Stimulated activated effector memory CD8-positive, alpha-beta T cell treated with anti-CD3 and anti-CD28 coated beads, Interleukin-12 subunit alpha, Interleukin-12 subunit beta, amount 100 ng/mL, for 72 hours (primary cell): ENCODE measurements at regions not wholly inside any gene's neighbourhood (a gene's known extent, or its start where the extent isn't known, plus 50 kb on each side); places are given as distances from the start of the nearest gene placed in this dataset.
A peak's percentile ranks its signal among the peaks of the same experiment; 100 is the strongest.

Source experiments
- ATAC-seq: fragments of 150-1000 bp; cut with Tn5 transposase; 2 replicates; pipeline ENCODE4 v1.10.0; 2021
- DNase-seq, 2 donors: peaks; one replicate each; pipeline ENCODE4 v3.0.0; 2021 to 2022; ENCODE audit warnings: low spot score in 2 of 2
- H3K27ac Mint-ChIP-seq: one replicate; pipeline ENCODE4 v1.8.0; 2022; ENCODE audit warnings: mild to moderate bottlenecking, mixed read lengths
- H3K36me3 Mint-ChIP-seq: one replicate; pipeline ENCODE4 v1.8.0; 2022; ENCODE audit warnings: mild to moderate bottlenecking, mixed read lengths
- H3K4me1 Mint-ChIP-seq: one replicate; pipeline ENCODE4 v1.8.0; 2022; ENCODE audit warnings: mixed read lengths
- H3K4me3 Mint-ChIP-seq: one replicate; pipeline ENCODE4 v1.8.0; 2022; ENCODE audit warnings: mild to moderate bottlenecking, mixed read lengths
- H3K9me3 Mint-ChIP-seq: one replicate; pipeline ENCODE4 v1.8.0; 2022; ENCODE audit warnings: mixed read lengths

GRCh38 chr3:152193673-152194267, 75.0 kb upstream of the MBNL1 start:
- peak; percentile 84 for ATAC-seq

GRCh38 chr3:152195206-152195605, 73.5 kb upstream of the MBNL1 start:
- Mint-ChIP-seq H3K4me3 (peak overlapping the region; percentile 78), H3K27ac (peak overlapping the region; percentile 95), H3K36me3 (peaks cover 22% of the 10 kb centered on the region), H3K9me3 (no peaks in the 10 kb centered on the region), H3K4me1 (peaks cover 85% of the 10 kb centered on the region)
- DNase-seq (no peak), ATAC-seq (no peak)

More at GRCh38 chr3:152193673-152194267, 75.0 kb upstream of the MBNL1 start:
- peak overlapping the region; percentile 78 for H3K4me3 Mint-ChIP-seq
- peaks cover 22% of the 10 kb centered on the region for H3K36me3 Mint-ChIP-seq
- H3K4me1 Mint-ChIP-seq, result peaks cover 82% of the 10 kb centered on the region
- peak in 1 of 2 donors; percentile 67 for DNase-seq
- H3K27ac Mint-ChIP-seq, result peak overlapping the region; percentile 95
- no peaks in the 10 kb centered on the region for H3K9me3 Mint-ChIP-seq

- Mint-ChIP-seq H3K27ac (peak overlapping the region; percentile 95), H3K4me1 (peaks cover 85% of the 10 kb centered on the region), H3K9me3 (no peaks in the 10 kb centered on the region), H3K36me3 (peaks cover 22% of the 10 kb centered on the region), H3K4me3 (peak overlapping the region; percentile 78)
- DNase-seq (no peak), ATAC-seq (no peak)
Measured at GRCh38 chr3:152196782-152197181, 71.9 kb upstream of the MBNL1 start.

- Mint-ChIP-seq H3K9me3 (no peaks in the 10 kb centered on the region), H3K27ac (peak overlapping the region; percentile 95), H3K4me3 (peak overlapping the region; percentile 78), H3K4me1 (peaks cover 80% of the 10 kb centered on the region), H3K36me3 (peaks cover 22% of the 10 kb centered on the region)
- ATAC-seq (peak; percentile 47), DNase-seq (no peak)
Measured at GRCh38 chr3:152197451-152197850, 71.3 kb upstream of the MBNL1 start.

DNA sequence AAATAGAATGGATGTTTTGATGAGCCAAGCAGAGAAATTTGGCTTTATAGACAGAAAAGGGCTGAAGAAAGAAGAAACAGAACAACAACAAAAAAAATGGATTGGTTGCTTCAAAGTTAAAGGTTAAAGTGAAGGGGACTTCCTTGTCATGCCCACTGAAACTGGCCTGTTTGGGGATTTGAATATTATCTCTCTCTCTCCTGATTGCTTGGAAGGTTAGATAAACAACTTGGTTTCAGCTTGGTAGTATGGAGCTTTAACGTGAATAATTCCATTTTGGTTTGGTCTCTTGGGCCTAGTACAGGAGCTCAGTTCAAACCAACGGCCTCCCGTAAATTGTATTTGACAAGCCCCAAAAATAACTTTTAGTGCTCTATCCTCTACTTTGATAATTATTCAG, 70.8 kb upstream of the MBNL1 start:
- peak overlapping the region; percentile 95 for H3K27ac Mint-ChIP-seq
- ATAC-seq (no peak), DNase-seq (no peak)
- H3K4me3 Mint-ChIP-seq, result peak overlapping the region; percentile 78
- no peaks in the 10 kb centered on the region for H3K9me3 Mint-ChIP-seq
- H3K4me1 Mint-ChIP-seq, result peaks cover 78% of the 10 kb centered on the region
- peaks cover 22% of the 10 kb centered on the region for H3K36me3 Mint-ChIP-seq

GRCh38 chr3:152198665-152199064, 70.1 kb upstream of the MBNL1 start:
- H3K36me3 Mint-ChIP-seq, result peaks cover 21% of the 10 kb centered on the region
- peak overlapping the region; percentile 95 for H3K27ac Mint-ChIP-seq
- ATAC-seq (no peak), DNase-seq (no peak)
- H3K4me3 Mint-ChIP-seq, result peak overlapping the region; percentile 78
- no peaks in the 10 kb centered on the region for H3K9me3 Mint-ChIP-seq
- H3K4me1 Mint-ChIP-seq, result peaks cover 75% of the 10 kb centered on the region

- Mint-ChIP-seq H3K4me1 (peaks cover 70% of the 10 kb centered on the region), H3K9me3 (no peaks in the 10 kb centered on the region), H3K36me3 (peaks cover 15% of the 10 kb centered on the region), H3K27ac (peak overlapping the region; percentile 95), H3K4me3 (peak overlapping the region; percentile 78)
- DNase-seq, result no peak
- peak; percentile 44 for ATAC-seq
Measured at GRCh38 chr3:152199102-152199840, 69.5 kb upstream of the MBNL1 start.

GRCh38 chr3:152200476-152201420, 68.0 kb upstream of the MBNL1 start:
- DNase-seq (no peak), ATAC-seq (no peak)
- H3K36me3 Mint-ChIP-seq, result peaks cover 13% of the 10 kb centered on the region
- H3K4me1 Mint-ChIP-seq, result peaks cover 65% of the 10 kb centered on the region
- peak overlapping the region; percentile 78 for H3K4me3 Mint-ChIP-seq
- no peaks in the 10 kb centered on the region for H3K9me3 Mint-ChIP-seq
- H3K27ac Mint-ChIP-seq, result peak overlapping the region; percentile 95

DNA sequence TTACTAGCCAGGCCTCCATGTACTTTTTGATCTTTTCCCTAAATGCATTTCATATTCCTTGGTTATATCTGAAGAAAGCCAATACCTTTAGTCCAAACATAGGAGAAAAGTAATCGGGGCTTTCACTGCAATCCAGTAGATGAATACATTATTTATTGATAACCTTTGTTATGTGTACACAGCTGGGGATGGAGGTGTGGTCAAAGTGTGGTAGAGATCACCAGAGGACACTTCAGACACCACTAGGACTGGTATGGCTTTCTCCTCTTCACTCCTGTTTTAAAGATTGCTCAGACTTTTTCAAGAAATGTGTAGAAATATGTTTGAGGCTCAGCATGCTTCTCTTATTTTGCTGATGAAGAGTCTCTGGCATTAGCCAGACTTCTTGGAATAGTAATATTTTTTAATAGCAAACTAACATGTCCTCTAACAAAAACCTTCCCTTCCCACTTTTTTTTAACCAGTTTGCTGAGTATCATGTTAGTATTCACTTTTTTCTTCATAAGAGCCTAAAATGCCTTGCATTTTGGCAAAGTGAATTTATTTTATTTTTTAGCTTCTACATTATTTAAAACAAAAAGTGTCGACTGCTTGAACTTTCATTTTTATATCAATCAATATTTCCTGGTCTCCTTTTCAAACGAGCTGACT, 65.6 kb upstream of the MBNL1 start:
- DNase-seq (no peak), ATAC-seq (peak; percentile 66)
- Mint-ChIP-seq H3K27ac (peak overlapping the region; percentile 94), H3K4me1 (peaks cover 50% of the 10 kb centered on the region), H3K4me3 (peak overlapping the region; percentile 57), H3K36me3 (no peaks in the 10 kb centered on the region), H3K9me3 (no peaks in the 10 kb centered on the region)

- H3K4me3 Mint-ChIP-seq, result peak overlapping the region; percentile 57
- peak overlapping the region; percentile 94 for H3K27ac Mint-ChIP-seq
- DNase-seq (no peak), ATAC-seq (no peak)
- peaks cover 51% of the 10 kb centered on the region for H3K4me1 Mint-ChIP-seq
- H3K36me3 Mint-ChIP-seq, result no peaks in the 10 kb centered on the region
- H3K9me3 Mint-ChIP-seq, result no peaks in the 10 kb centered on the region
Measured at GRCh38 chr3:152203652-152204051, 65.1 kb upstream of the MBNL1 start.

DNA sequence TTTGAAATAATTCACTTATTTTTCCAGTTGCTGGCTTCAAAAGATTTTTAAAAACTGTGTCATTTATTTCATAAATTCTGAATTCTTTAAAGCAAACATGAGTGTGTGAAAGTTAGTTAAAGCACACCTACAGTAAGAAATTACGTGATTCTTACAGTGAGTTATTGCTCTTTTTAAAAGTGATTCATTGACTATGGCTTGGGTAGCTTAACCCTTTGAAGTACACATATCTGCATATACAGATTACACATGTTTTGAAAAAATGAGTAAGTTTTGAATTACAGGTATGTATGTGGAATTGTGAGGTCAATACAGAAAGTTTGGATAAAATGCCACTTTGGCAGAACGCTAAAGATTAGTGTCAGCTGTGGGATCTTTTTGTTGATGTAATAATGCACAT, 64.5 kb upstream of the MBNL1 start:
- Mint-ChIP-seq H3K9me3 (no peaks in the 10 kb centered on the region), H3K27ac (peak overlapping the region; percentile 88), H3K4me1 (peaks cover 51% of the 10 kb centered on the region), H3K36me3 (no peaks in the 10 kb centered on the region), H3K4me3 (peak overlapping the region; percentile 57)
- ATAC-seq, result peak; percentile 52
- DNase-seq, result no peak

DNA sequence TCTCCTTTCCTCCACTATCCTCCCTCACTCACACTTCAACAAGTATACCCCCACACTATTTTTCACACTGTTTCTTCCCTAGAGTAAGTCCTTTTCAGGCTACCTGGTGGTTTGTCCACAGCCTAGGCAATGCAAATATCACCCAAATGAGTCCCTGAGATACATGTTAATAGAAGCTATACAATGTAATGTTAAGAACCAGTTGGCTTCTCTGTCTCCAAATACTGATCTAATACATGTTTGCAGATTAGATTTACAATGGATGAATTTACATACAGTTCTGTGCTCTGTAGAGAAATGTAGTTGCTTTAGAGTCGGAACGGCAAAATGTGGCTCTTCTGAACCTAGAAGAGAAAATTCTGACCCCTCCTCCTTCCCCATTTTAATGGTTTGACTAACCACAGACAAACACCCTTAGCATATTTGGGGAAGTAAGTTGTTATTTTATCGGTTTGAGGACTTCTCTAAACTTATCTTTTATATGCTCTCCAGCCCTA, 63.6 kb upstream of the MBNL1 start:
- H3K36me3 Mint-ChIP-seq, result no peaks in the 10 kb centered on the region
- H3K27ac Mint-ChIP-seq, result peak overlapping the region; percentile 88
- peak overlapping the region; percentile 57 for H3K4me3 Mint-ChIP-seq
- peaks cover 53% of the 10 kb centered on the region for H3K4me1 Mint-ChIP-seq
- DNase-seq, result no peak
- ATAC-seq, result no peak
- no peaks in the 10 kb centered on the region for H3K9me3 Mint-ChIP-seq

GRCh38 chr3:152206243-152206760, 62.4 kb upstream of the MBNL1 start:
- Mint-ChIP-seq H3K36me3 (no peaks in the 10 kb centered on the region), H3K27ac (no peak overlapping the region), H3K4me3 (peak overlapping the region; percentile 57), H3K9me3 (no peaks in the 10 kb centered on the region), H3K4me1 (peaks cover 51% of the 10 kb centered on the region)
- no peak for DNase-seq
- ATAC-seq, result no peak

DNA sequence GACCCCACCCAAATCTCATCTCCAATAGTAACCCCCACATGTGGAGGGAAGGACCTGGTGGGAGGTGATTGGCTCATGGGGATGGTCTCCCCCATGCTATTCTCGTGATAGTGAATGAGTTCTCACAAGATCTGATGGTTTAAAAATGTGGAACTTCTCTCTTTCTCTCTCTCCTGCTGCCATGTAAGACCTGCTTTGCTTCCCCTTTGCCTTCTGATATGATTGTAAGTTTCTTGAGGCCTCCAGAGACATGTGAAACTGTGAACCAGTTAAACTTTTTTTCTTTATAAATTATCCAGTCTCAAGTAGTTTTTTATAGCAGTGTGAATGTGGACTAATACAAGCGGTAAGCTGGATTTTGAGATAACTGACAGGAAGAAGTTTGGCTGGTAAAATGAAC, 60.3 kb upstream of the MBNL1 start:
- H3K36me3 Mint-ChIP-seq, result no peaks in the 10 kb centered on the region
- DNase-seq (no peak), ATAC-seq (no peak)
- peak overlapping the region; percentile 27 for H3K27ac Mint-ChIP-seq
- peaks cover 45% of the 10 kb centered on the region for H3K4me1 Mint-ChIP-seq
- H3K4me3 Mint-ChIP-seq, result peak overlapping the region; percentile 12
- no peaks in the 10 kb centered on the region for H3K9me3 Mint-ChIP-seq
